Right forelimb (tissue), 1 donor: ENCODE measurements at regions not wholly inside any gene's neighbourhood (a gene's known extent, or its start where the extent isn't known, plus 50 kb on each side); places are given as distances from the start of the nearest gene placed in this dataset.

Experiments
- DNase-seq: peaks from one replicate; pipeline ENCODE4 v3.0.0-alpha.2; 2018

GRCh38 chr19:32138416-32138815 lies 207.0 kb upstream of the ZNF507 start:
- no peak for DNase-seq

GRCh38 chr19:32141840-32142511 lies 203.4 kb upstream of the ZNF507 start:
- DNase-seq: no peak

GRCh38 chr19:32146664-32147063 lies 198.7 kb upstream of the ZNF507 start:
- DNase-seq: no peak

- DNase-seq: no peak
These were observed 194.8 kb upstream of the ZNF507 start for GRCh38 chr19:32150605-32151004.

- no peak for DNase-seq
These were observed 191.0 kb upstream of the ZNF507 start for GRCh38 chr19:32154418-32154817.

- DNase-seq: no peak
These were observed 180.9 kb upstream of the ZNF507 start for GRCh38 chr19:32164384-32164992.

GRCh38 chr19:32165141-32165540 lies 180.3 kb upstream of the ZNF507 start:
- no peak for DNase-seq

GRCh38 chr19:32165750-32166149 lies 179.7 kb upstream of the ZNF507 start:
- DNase-seq: no peak

GRCh38 chr19:32166238-32166637 lies 179.2 kb upstream of the ZNF507 start:
- no peak for DNase-seq

- DNase-seq: no peak
These were observed 177.3 kb upstream of the ZNF507 start for GRCh38 chr19:32168111-32168510.

- no peak for DNase-seq
These were observed 176.8 kb upstream of the ZNF507 start for GRCh38 chr19:32168606-32169005.

- no peak for DNase-seq
These were observed 173.7 kb upstream of the ZNF507 start for GRCh38 chr19:32171719-32172151.

GRCh38 chr19:32172566-32173160 lies 172.7 kb upstream of the ZNF507 start:
- DNase-seq: no peak

GRCh38 chr19:32173836-32174235 lies 171.6 kb upstream of the ZNF507 start:
- no peak for DNase-seq

- DNase-seq: no peak
These were observed 170.9 kb upstream of the ZNF507 start for GRCh38 chr19:32174386-32175113.

GRCh38 chr19:32176591-32176990 lies 168.8 kb upstream of the ZNF507 start:
- no peak for DNase-seq

GRCh38 chr19:32177686-32178085 lies 167.7 kb upstream of the ZNF507 start:
- DNase-seq: no peak

GRCh38 chr19:32178401-32178800 lies 167.0 kb upstream of the ZNF507 start:
- DNase-seq: no peak

- no peak for DNase-seq
These were observed 166.5 kb upstream of the ZNF507 start for GRCh38 chr19:32178956-32179355.

GRCh38 chr19:32181216-32181920 lies 164.0 kb upstream of the ZNF507 start:
- no peak for DNase-seq

- no peak for DNase-seq
These were observed 158.7 kb upstream of the ZNF507 start for GRCh38 chr19:32186542-32187330.

- no peak for DNase-seq
These were observed 156.5 kb upstream of the ZNF507 start for GRCh38 chr19:32188921-32189320.
